ENCODE measurements at regions not wholly inside any gene's neighbourhood (a gene's known extent, or its start where the extent isn't known, plus 50 kb on each side); places are given as distances from the start of the nearest gene placed in this dataset.
"Not testable (repeated sequence)": the region's sequence is repeated elsewhere in the genome, so short reads cannot be mapped to it uniquely, and the experiment has no call there.

DNA sequence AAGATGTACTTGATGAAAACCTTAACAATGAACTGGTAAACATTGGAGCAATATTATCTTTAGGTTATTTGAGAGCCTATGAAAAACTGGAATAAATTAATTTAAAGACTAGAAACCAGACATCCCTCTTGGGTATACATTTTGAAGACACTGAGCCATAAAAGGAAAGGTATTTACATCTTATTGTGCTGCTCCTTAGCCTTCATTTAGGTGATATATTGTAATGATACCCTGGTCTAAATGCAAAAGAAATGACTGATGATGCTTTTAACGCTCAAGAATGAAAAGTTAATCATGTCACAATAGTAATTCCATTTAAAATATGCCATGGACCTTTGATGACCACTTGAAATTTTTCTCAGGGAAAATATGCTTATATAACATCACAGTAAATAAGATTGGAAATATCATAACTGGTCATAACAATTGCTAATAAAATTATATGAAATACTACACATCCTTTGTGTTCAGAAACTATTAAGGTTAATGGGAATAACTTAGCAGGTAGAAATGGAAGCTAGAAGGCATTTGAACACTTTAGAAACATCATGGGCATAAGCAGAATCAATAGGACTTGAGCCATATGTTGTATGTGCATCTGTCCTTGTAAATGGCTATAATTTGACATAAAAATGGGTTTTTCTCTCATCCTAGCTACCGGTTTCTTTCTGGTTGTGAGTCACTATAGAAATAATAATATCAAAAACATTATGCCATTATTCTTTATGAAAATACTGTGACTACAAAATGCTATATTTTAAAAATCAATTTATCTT is 979.7 kb downstream of the RAPGEF2 start:
- Mint-ChIP-seq H3K36me3 (ENCODE audit: low read depth) (no peaks in the 10 kb centered on the region), H3K27ac (no peak overlapping the region)

GRCh38 chr4:160091631-160092030 is 988.8 kb downstream of the RAPGEF2 start:
- H3K4me1 Mint-ChIP-seq (ENCODE audit: low read depth) = no peaks in the 10 kb centered on the region
- no peaks in the 10 kb centered on the region for H3K36me3 Mint-ChIP-seq (ENCODE audit: low read depth)
- peaks cover 41% of the 10 kb centered on the region for H3K9me3 Mint-ChIP-seq
- TF ChIP-seq, protein P1, sequence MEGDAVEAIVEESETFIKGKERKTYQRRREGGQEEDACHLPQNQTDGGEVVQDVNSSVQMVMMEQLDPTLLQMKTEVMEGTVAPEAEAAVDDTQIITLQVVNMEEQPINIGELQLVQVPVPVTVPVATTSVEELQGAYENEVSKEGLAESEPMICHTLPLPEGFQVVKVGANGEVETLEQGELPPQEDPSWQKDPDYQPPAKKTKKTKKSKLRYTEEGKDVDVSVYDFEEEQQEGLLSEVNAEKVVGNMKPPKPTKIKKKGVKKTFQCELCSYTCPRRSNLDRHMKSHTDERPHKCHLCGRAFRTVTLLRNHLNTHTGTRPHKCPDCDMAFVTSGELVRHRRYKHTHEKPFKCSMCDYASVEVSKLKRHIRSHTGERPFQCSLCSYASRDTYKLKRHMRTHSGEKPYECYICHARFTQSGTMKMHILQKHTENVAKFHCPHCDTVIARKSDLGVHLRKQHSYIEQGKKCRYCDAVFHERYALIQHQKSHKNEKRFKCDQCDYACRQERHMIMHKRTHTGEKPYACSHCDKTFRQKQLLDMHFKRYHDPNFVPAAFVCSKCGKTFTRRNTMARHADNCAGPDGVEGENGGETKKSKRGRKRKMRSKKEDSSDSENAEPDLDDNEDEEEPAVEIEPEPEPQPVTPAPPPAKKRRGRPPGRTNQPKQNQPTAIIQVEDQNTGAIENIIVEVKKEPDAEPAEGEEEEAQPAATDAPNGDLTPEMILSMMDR (IDR thresholded peaks at IDR 0.05) = no peak
- no peak overlapping the region for H3K27ac Mint-ChIP-seq
- H3K4me3 Mint-ChIP-seq = no peak overlapping the region
- no peak for DNase-seq
- H3K27me3 Mint-ChIP-seq (ENCODE audit: insufficient read depth) = no peaks in the 10 kb centered on the region

More for the DNA sequence above, 979.7 kb downstream of the RAPGEF2 start:
- no peaks in the 10 kb centered on the region for H3K27me3 Mint-ChIP-seq (ENCODE audit: insufficient read depth)
- no peak for DNase-seq
- H3K9me3 Mint-ChIP-seq = peaks cover 27% of the 10 kb centered on the region
- H3K4me3 Mint-ChIP-seq = no peak overlapping the region
- TF ChIP-seq, protein P1 (IDR thresholded peaks at IDR 0.05) = no peak
- no peaks in the 10 kb centered on the region for H3K4me1 Mint-ChIP-seq (ENCODE audit: low read depth)

- Mint-ChIP-seq H3K4me3 (no peak overlapping the region), H3K4me1 (ENCODE audit: low read depth) (no peaks in the 10 kb centered on the region), H3K27ac (no peak overlapping the region), H3K9me3 (peaks cover 35% of the 10 kb centered on the region), H3K27me3 (ENCODE audit: insufficient read depth) (peaks cover 2% of the 10 kb centered on the region; the same call in 1 of the 2 replicates), H3K36me3 (ENCODE audit: low read depth) (no peaks in the 10 kb centered on the region)
- TF ChIP-seq, protein P1 (IDR thresholded peaks at IDR 0.05) = no peak
- DNase-seq = no peak
These were observed 997.4 kb downstream of the RAPGEF2 start for GRCh38 chr4:160100316-160100715.

- Mint-ChIP-seq H3K4me1 (ENCODE audit: low read depth) (no peaks in the 10 kb centered on the region), H3K4me3 (no peak overlapping the region), H3K27me3 (ENCODE audit: insufficient read depth) (no peaks in the 10 kb centered on the region), H3K9me3 (peaks cover 56% of the 10 kb centered on the region), H3K36me3 (ENCODE audit: low read depth) (peaks cover 5% of the 10 kb centered on the region; the same call in 1 of the 2 replicates), H3K27ac (no peak overlapping the region)
- DNase-seq = no peak
- TF ChIP-seq, protein P1 (IDR thresholded peaks at IDR 0.05) = no peak
These were observed 1008.0 kb downstream of the RAPGEF2 start for GRCh38 chr4:160110891-160111290.

DNA sequence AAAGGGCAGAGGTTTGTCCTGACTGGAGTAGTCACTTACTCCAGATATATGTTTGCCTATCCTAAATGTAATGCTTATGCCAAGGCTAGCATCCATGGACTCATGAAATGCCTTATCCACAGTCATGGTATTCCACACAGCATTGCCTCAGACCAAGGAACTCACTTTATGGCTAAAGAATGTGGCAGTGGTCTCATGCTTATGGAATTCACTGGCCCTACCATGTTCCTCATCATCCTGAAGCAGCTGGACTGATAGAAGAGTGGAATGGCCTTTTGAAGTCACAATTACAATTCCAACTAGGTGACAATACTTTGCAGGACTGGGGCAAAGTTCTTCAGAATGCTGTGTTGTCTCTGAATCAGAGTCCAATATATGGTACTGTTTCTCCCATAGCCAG is 1014.8 kb downstream of the RAPGEF2 start:
- peaks cover 2% of the 10 kb centered on the region for H3K27me3 Mint-ChIP-seq (ENCODE audit: insufficient read depth)
- no peak overlapping the region for H3K27ac Mint-ChIP-seq
- no peak overlapping the region for H3K4me3 Mint-ChIP-seq
- H3K4me1 Mint-ChIP-seq (ENCODE audit: low read depth) = no peaks in the 10 kb centered on the region
- TF ChIP-seq, protein P1 (IDR thresholded peaks at IDR 0.05) = no peak
- peaks cover 5% of the 10 kb centered on the region; the same call in 1 of the 2 replicates for H3K36me3 Mint-ChIP-seq (ENCODE audit: low read depth)
- no peak for DNase-seq
- H3K9me3 Mint-ChIP-seq = peaks cover 34% of the 10 kb centered on the region

DNA sequence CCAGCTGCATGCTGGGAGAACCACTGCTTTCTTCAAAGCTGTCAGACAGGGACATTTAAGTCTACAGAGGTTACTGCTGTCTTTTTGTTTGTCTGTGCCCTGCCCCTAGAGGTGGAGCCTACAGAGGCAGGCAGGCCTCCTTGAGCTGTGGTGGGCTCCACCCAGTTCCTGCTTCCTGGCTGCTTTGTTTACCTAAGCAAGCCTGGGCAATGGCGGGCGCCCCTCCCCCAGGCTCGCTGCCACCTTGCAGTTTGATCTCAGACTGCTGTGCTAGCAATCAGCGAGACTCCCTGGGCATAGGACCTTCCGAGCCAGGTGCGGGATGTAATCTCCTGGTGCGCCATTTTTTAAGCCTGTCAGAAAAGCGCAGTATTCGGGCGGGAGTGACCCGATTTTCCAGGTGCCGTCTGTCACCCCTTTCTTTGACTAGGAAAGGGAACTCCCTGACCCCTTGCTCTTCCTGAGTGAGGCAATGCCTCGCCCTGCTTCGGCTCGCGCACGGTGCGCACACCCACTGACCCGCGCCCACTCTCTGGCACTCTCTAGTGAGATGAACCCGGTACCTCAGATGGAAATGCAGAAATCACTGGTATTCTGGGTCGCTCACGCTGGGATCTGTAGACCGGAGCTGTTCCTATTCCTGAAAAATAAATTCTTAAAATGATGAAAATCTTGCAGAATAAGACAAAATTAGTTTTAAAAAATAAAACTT is 1022.9 kb downstream of the RAPGEF2 start:
- not testable (repeated sequence) for H3K27ac Mint-ChIP-seq; H3K9me3 Mint-ChIP-seq; DNase-seq; H3K27me3 Mint-ChIP-seq (ENCODE audit: insufficient read depth); H3K4me1 Mint-ChIP-seq (ENCODE audit: low read depth); H3K4me3 Mint-ChIP-seq; H3K36me3 Mint-ChIP-seq (ENCODE audit: low read depth)
